Stomach (tissue), 8 donors: ENCODE measurements at regions not wholly inside any gene's neighbourhood (a gene's known extent, or its start where the extent isn't known, plus 50 kb on each side); places are given as distances from the start of the nearest gene placed in this dataset.

ENCODE experiments used
- DNase-seq, 2 donors: peaks; one replicate each; pipeline versions ENCODE4 v3.0.0 to v3.0.0-alpha.2; 2013 to 2019
- H3K27ac ChIP-seq, 5 donors: fragments of 200-600 bp in 4 of 5; sonication (generic) in 4 of 5; one replicate each; pipeline ENCODE4 v1.5.1; 2013 to 2019; ENCODE audit warnings: mild to moderate bottlenecking in 1 of 5, moderate library complexity in 1 of 5
- H3K27me3 ChIP-seq, 3 donors: fragments of 200-600 bp; sonication (generic); one replicate each; pipeline ENCODE4 v1.5.1; 2017 to 2019; ENCODE audit warnings: mixed run types in 1 of 3
- H3K36me3 ChIP-seq, 4 donors: fragments of 200-600 bp; sonication (generic); 1 replicate in 3 of 4; 2 replicates in 1 of 4; pipeline ENCODE4 v1.5.1; 2016 to 2019
- H3K4me1 ChIP-seq, 4 donors: fragments of 200-600 bp; sonication (generic); one replicate each; pipeline ENCODE4 v1.5.1; 2016 to 2019
- H3K4me3 ChIP-seq, 4 donors: fragments of 200-600 bp; sonication (generic) in 3 of 4; one replicate each; pipeline ENCODE4 v1.5.1; 2016 to 2019; ENCODE audit warnings: mild to moderate bottlenecking in 1 of 4
- H3K9me3 ChIP-seq, 4 donors: fragments of 200-600 bp; sonication (generic); one replicate each; pipeline ENCODE4 v1.5.1; 2016 to 2019
- CTCF ChIP-seq, 7 experiments: fragments of 450-650 bp in 4 of 7; fragments of 200-600 bp in 3 of 7; sonication (generic) in 3 of 7; IDR thresholded peaks; one replicate each; pipeline ENCODE4 v1.5.1; 2016 to 2019; ENCODE audit warnings: antibody characterized with exemption in 7 of 7, control low read depth in 2 of 7, mild to moderate bottlenecking in 1 of 7
- EP300 ChIP-seq: sonication (generic); formaldehyde crosslinking; IDR thresholded peaks from one replicate; pipeline ENCODE4 v1.6.1; 2017; ENCODE audit warnings: antibody characterized with exemption
- POLR2A ChIP-seq, 4 donors: fragments of 450-650 bp; IDR thresholded peaks; one replicate each; pipeline ENCODE4 v1.6.1; 2016; ENCODE audit warnings: antibody characterized with exemption in 4 of 4, control low read depth in 2 of 4, mild to moderate bottlenecking in 1 of 4, moderate library complexity in 1 of 4
- POLR2AphosphoS5 ChIP-seq, 3 donors: sonication (generic); formaldehyde crosslinking; IDR thresholded peaks; one replicate each; pipeline ENCODE4 v1.6.1; 2016; ENCODE audit warnings: antibody characterized with exemption in 3 of 3
- WGBS, 5 donors: extraction: QIAGEN DNeasy Blood & Tissue Kit in 3 of 5; methylation state at CpG; one replicate each; pipeline versions ENCODE4 v1.1.5 to v1.1.7; 2013 to 2018; 5-methylcytosine and 5-hydroxymethylcytosine counted together
- intact Hi-C: fragments of 100-400 bp; cut with DNase I; formaldehyde crosslinking; loops from one replicate; pipeline ENCODE4 v1.15.1; 2023; ENCODE audit warnings: low total_unique reads
- donor health status: healthy with polysubstance abuse.
- donor health status: Bipolar disorder and iron deficiency.
- donor health status: healthy.

GRCh38 chr11:93072229-93072914 is 102.9 kb downstream of the MTNR1B start:
- WGBS, 5 donors: 60 to 100% (median 96%) methylated on average over 1 of the region's 1 CpG
- no peaks in the 10 kb centered on the region for H3K9me3 ChIP-seq
- TF ChIP-seq POLR2A (IDR thresholded peaks at IDR 0.05): no peak
- TF ChIP-seq CTCF (IDR thresholded peaks at IDR 0.05): no peak
- no peak for TF ChIP-seq POLR2AphosphoS5 (IDR thresholded peaks at IDR 0.05)
- TF ChIP-seq EP300: no peak
- no peak for DNase-seq
- no peaks in the 10 kb centered on the region for H3K4me1 ChIP-seq
- H3K36me3 ChIP-seq: no peaks in the 10 kb centered on the region
- H3K27me3 ChIP-seq: no peaks in the 10 kb centered on the region
- no peak overlapping the region for H3K4me3 ChIP-seq
- H3K27ac ChIP-seq: no peak overlapping the region
- intact Hi-C loops: no loop called here

- no peak for DNase-seq
- no peak for TF ChIP-seq CTCF (IDR thresholded peaks at IDR 0.05)
- TF ChIP-seq POLR2AphosphoS5 (IDR thresholded peaks at IDR 0.05): no peak
- TF ChIP-seq POLR2A (IDR thresholded peaks at IDR 0.05): no peak
- TF ChIP-seq EP300: no peak
- Histone ChIP-seq H3K9me3 (no peaks in the 10 kb centered on the region), H3K4me1 (no peaks in the 10 kb centered on the region), H3K4me3 (no peak overlapping the region), H3K27me3 (no peaks in the 10 kb centered on the region), H3K36me3 (no peaks in the 10 kb centered on the region), H3K27ac (no peak overlapping the region)
- intact Hi-C loops: no loop called here
- 44 to 72% (median 60%) methylated on average over 3 of the region's 3 CpGs for WGBS, 5 donors
Measured at GRCh38 chr11:93073026-93073425, 103.6 kb downstream of the MTNR1B start.

- 15 to 30% (median 23%) methylated on average over 4 of the region's 4 CpGs for WGBS, 5 donors
- TF ChIP-seq POLR2A (IDR thresholded peaks at IDR 0.05) (no peak), CTCF (IDR thresholded peaks at IDR 0.05) (no peak), POLR2AphosphoS5 (IDR thresholded peaks at IDR 0.05) (no peak), EP300 (no peak)
- no peaks in the 10 kb centered on the region for H3K4me1 ChIP-seq
- H3K9me3 ChIP-seq: no peaks in the 10 kb centered on the region
- H3K4me3 ChIP-seq: no peak overlapping the region
- H3K27me3 ChIP-seq: no peaks in the 10 kb centered on the region
- H3K36me3 ChIP-seq: no peaks in the 10 kb centered on the region
- DNase-seq: no peak
- H3K27ac ChIP-seq: no peak overlapping the region
- intact Hi-C loops: no loop called here
Measured at GRCh38 chr11:93073508-93074280, 104.2 kb downstream of the MTNR1B start.

GRCh38 chr11:93074352-93074751 is 104.9 kb downstream of the MTNR1B start:
- intact Hi-C loops: no loop called here
- no peak for DNase-seq
- no peaks in the 10 kb centered on the region for H3K27me3 ChIP-seq
- no peaks in the 10 kb centered on the region for H3K36me3 ChIP-seq
- no peak for TF ChIP-seq POLR2A (IDR thresholded peaks at IDR 0.05)
- TF ChIP-seq EP300: no peak
- no peak for TF ChIP-seq POLR2AphosphoS5 (IDR thresholded peaks at IDR 0.05)
- no peak for TF ChIP-seq CTCF (IDR thresholded peaks at IDR 0.05)
- H3K4me3 ChIP-seq: no peak overlapping the region
- no peaks in the 10 kb centered on the region for H3K4me1 ChIP-seq
- 81 to 90% (median 85%) methylated on average over 10 of the region's 10 CpGs for WGBS, 5 donors
- H3K27ac ChIP-seq: no peak overlapping the region
- H3K9me3 ChIP-seq: no peaks in the 10 kb centered on the region
